Peyer's patch (tissue), 4 donors: ENCODE measurements at regions not wholly inside any gene's neighbourhood (a gene's known extent, or its start where the extent isn't known, plus 50 kb on each side); places are given as distances from the start of the nearest gene placed in this dataset.
A peak's percentile ranks its signal among the peaks of the same experiment; 100 is the strongest.

ENCODE experiments used
- DNase-seq, 3 donors: peaks; one replicate each; pipeline ENCODE4 v3.0.0-alpha.2; 2017 to 2019
- H3K27ac ChIP-seq, 4 donors: fragments of 200-600 bp; sonication (generic); one replicate each; pipeline ENCODE4 v1.5.1; 2016 to 2019
- H3K27me3 ChIP-seq, 2 donors: fragments of 200-600 bp; sonication (generic); one replicate each; pipeline ENCODE4 v1.5.1; 2019
- H3K36me3 ChIP-seq, 3 donors: fragments of 200-600 bp; sonication (generic); one replicate each; pipeline ENCODE4 v1.5.1; 2016 to 2019
- H3K4me1 ChIP-seq, 4 donors: fragments of 200-600 bp; sonication (generic); one replicate each; pipeline ENCODE4 v1.5.1; 2016 to 2019
- H3K4me3 ChIP-seq, 4 donors: fragments of 200-600 bp; sonication (generic); 1 replicate in 3 of 4; 2 replicates in 1 of 4; pipeline ENCODE4 v1.5.1; 2016 to 2019; ENCODE audit warnings: mild to moderate bottlenecking in 1 of 4
- H3K9me3 ChIP-seq, 4 donors: fragments of 200-600 bp; sonication (generic); one replicate each; pipeline ENCODE4 v1.5.1; 2016 to 2019; ENCODE audit warnings: mild to moderate bottlenecking in 1 of 4
- CTCF ChIP-seq, 6 experiments: fragments of 450-650 bp in 4 of 6; fragments of 200-600 bp in 2 of 6; sonication (generic) in 1 of 6; IDR thresholded peaks; one replicate each; pipeline ENCODE4 v1.5.1; 2017 to 2019; ENCODE audit warnings: antibody characterized with exemption in 6 of 6, mild to moderate bottlenecking in 3 of 6, moderate library complexity in 1 of 6
- POLR2A ChIP-seq, 2 donors: fragments of 450-650 bp; IDR thresholded peaks; one replicate each; pipeline ENCODE4 v1.5.1; 2017; ENCODE audit warnings: antibody characterized with exemption in 2 of 2, mild to moderate bottlenecking in 2 of 2, moderate library complexity in 2 of 2

- TF ChIP-seq CTCF (IDR thresholded peaks at IDR 0.05) (peak in 1 of 6 experiments; percentile 24), POLR2A (IDR thresholded peaks at IDR 0.05) (no peak)
- Histone ChIP-seq H3K36me3 (no peaks in the 10 kb centered on the region), H3K9me3 (no peaks in the 10 kb centered on the region), H3K27me3 (no peaks in the 10 kb centered on the region), H3K27ac (peak overlapping the region in 1 of 4 donors; percentile 42), H3K4me1 (peaks cover 0 to 23% (median 8%) of the 10 kb centered on the region in 4 donors), H3K4me3 (no peak overlapping the region)
- DNase-seq = peak in 1 of 3 donors; percentile 39
Observed at GRCh38 chr6:163707387-163708355, 293.2 kb downstream of the QKI start.

GRCh38 chr6:163706500-163707087 lies 292.1 kb downstream of the QKI start:
- Histone ChIP-seq H3K27ac (no peak overlapping the region), H3K9me3 (no peaks in the 10 kb centered on the region), H3K36me3 (no peaks in the 10 kb centered on the region), H3K4me3 (no peak overlapping the region), H3K27me3 (no peaks in the 10 kb centered on the region), H3K4me1 (peaks cover 0 to 14% (median 7%) of the 10 kb centered on the region in 4 donors)
- TF ChIP-seq CTCF (IDR thresholded peaks at IDR 0.05) = no peak
- no peak for TF ChIP-seq POLR2A (IDR thresholded peaks at IDR 0.05)
- no peak for DNase-seq

- peaks cover 0 to 8% (median 4%) of the 10 kb centered on the region in 4 donors for H3K4me1 ChIP-seq
- TF ChIP-seq CTCF (IDR thresholded peaks at IDR 0.05) (no peak), POLR2A (IDR thresholded peaks at IDR 0.05) (no peak)
- DNase-seq = peak in 2 of 3 donors; percentile 56 to 57
- no peak overlapping the region for H3K4me3 ChIP-seq
- H3K27ac ChIP-seq = no peak overlapping the region
- H3K36me3 ChIP-seq = no peaks in the 10 kb centered on the region
- no peaks in the 10 kb centered on the region for H3K9me3 ChIP-seq
- no peaks in the 10 kb centered on the region for H3K27me3 ChIP-seq
Observed at GRCh38 chr6:163705923-163706322, 291.4 kb downstream of the QKI start.

DNA sequence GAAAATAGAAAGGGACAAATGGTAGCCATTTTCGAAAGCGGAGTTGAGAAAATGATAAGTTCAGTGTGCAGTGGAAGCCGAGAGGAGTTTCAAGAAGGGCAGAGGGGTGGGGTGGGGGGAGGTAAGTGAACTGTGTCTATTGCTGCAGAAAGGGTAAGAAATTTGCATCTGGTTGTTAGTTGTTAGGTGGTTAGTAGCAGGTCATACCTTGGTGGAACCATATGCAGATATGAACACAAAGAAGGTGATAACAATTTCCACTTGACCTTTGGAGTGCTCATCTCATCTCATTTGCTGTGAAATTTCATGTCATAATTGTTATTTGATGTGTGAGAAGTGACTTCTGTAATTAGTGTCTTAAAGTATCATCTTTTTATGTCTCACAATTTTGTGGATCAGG lies 288.2 kb downstream of the QKI start:
- no peaks in the 10 kb centered on the region for H3K36me3 ChIP-seq
- no peak overlapping the region for H3K4me3 ChIP-seq
- no peaks in the 10 kb centered on the region for H3K27me3 ChIP-seq
- no peaks in the 10 kb centered on the region for H3K9me3 ChIP-seq
- peaks cover 0 to 7% (median 0%) of the 10 kb centered on the region in 4 donors for H3K4me1 ChIP-seq
- no peak for DNase-seq
- no peak overlapping the region for H3K27ac ChIP-seq
- TF ChIP-seq POLR2A (IDR thresholded peaks at IDR 0.05) (no peak), CTCF (IDR thresholded peaks at IDR 0.05) (no peak)

DNA sequence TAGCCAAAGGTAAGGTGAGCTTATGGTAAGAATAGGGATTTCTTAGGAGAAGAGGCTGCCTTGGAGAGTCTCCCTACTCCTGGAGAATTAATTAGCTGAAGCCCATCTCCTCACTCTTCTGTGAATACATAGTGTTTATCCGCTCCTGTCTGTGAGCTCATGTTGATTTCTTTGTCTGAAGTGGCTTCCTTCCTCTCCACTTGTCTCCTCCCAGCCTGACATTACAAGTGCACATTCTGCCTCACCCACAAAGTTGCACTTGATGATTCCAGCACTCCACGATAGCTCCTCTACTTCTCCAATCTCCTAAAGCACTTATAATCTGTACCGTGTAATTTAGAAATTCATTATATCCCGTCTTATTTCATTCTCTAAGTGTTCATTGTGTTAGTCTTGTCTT lies 287.2 kb downstream of the QKI start:
- DNase-seq = no peak
- no peaks in the 10 kb centered on the region for H3K27me3 ChIP-seq
- TF ChIP-seq CTCF (IDR thresholded peaks at IDR 0.05) (no peak), POLR2A (IDR thresholded peaks at IDR 0.05) (no peak)
- H3K27ac ChIP-seq = no peak overlapping the region
- H3K4me1 ChIP-seq = no peaks in the 10 kb centered on the region
- H3K9me3 ChIP-seq = no peaks in the 10 kb centered on the region
- no peak overlapping the region for H3K4me3 ChIP-seq
- no peaks in the 10 kb centered on the region for H3K36me3 ChIP-seq
